ENCODE measurements at regions not wholly inside any gene's neighbourhood (a gene's known extent, or its start where the extent isn't known, plus 50 kb on each side); places are given as distances from the start of the nearest gene placed in this dataset.

DNA sequence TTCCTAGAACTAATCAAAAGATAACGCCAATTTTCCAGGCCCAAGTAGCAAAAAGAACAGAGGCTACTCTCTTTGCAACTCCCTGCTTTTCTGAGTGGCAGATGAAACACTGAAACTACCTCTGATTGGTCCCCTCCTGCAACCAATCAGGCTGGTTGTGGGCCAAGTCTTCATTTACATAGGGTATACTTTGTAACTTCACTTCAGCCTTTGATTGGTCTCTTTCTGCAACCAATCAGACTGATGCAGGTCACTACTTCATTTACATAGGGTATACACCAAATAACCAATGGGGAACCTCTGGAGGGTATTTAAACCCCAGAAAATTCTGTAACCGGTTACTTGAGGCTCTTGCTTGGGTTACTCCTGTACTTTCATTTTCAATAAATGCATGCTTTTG, 289.6 kb downstream of the MED10 start:
- Histone ChIP-seq H3K4me1 (ENCODE audit: insufficient read depth, low read length) (no peaks in the 10 kb centered on the region), H3K4me3 (ENCODE audit: insufficient read depth, low read length) (no peak overlapping the region), H3K27me3 (ENCODE audit: insufficient read depth, low read length) (no peaks in the 10 kb centered on the region), H2AFZ (ENCODE audit: low read length) (no peak overlapping the region), H3K36me3 (ENCODE audit: insufficient read depth, low read length) (no peaks in the 10 kb centered on the region), H3K79me2 (ENCODE audit: insufficient read depth, low read length) (no peaks in the 10 kb centered on the region), H3K4me2 (ENCODE audit: insufficient read depth, low read length) (no peak overlapping the region), H3K9me3 (ENCODE audit: low read depth, low read length) (peaks cover 2% of the 10 kb centered on the region), H3K27ac (ENCODE audit: low read depth, low read length) (no peak overlapping the region), H4K20me1 (ENCODE audit: insufficient read depth, low read length) (no peaks in the 10 kb centered on the region)
- no peak for TF ChIP-seq CTCF (IDR thresholded peaks at IDR 0.05; ENCODE audit: extremely low read depth, low read depth, low read length)
- no peak for DNase-seq (ENCODE audit: insufficient read length, low spot score, missing footprints)

- H4K20me1 ChIP-seq (ENCODE audit: insufficient read depth, low read length): no peaks in the 10 kb centered on the region
- no peak overlapping the region for H3K4me3 ChIP-seq (ENCODE audit: insufficient read depth, low read length)
- TF ChIP-seq CTCF (IDR thresholded peaks at IDR 0.05; ENCODE audit: extremely low read depth, low read depth, low read length): no peak
- no peak overlapping the region for H3K4me2 ChIP-seq (ENCODE audit: insufficient read depth, low read length)
- H3K27me3 ChIP-seq (ENCODE audit: insufficient read depth, low read length): no peaks in the 10 kb centered on the region
- no peak for DNase-seq (ENCODE audit: insufficient read length, low spot score, missing footprints)
- no peak overlapping the region for H3K27ac ChIP-seq (ENCODE audit: low read depth, low read length)
- no peaks in the 10 kb centered on the region for H3K4me1 ChIP-seq (ENCODE audit: insufficient read depth, low read length)
- H3K36me3 ChIP-seq (ENCODE audit: insufficient read depth, low read length): no peaks in the 10 kb centered on the region
- H3K9me3 ChIP-seq (ENCODE audit: low read depth, low read length): peaks cover 2% of the 10 kb centered on the region
- H2AFZ ChIP-seq (ENCODE audit: low read length): no peak overlapping the region
- no peaks in the 10 kb centered on the region for H3K79me2 ChIP-seq (ENCODE audit: insufficient read depth, low read length)
Measured at GRCh38 chr5:6087576-6087975, 290.8 kb downstream of the MED10 start.

DNA sequence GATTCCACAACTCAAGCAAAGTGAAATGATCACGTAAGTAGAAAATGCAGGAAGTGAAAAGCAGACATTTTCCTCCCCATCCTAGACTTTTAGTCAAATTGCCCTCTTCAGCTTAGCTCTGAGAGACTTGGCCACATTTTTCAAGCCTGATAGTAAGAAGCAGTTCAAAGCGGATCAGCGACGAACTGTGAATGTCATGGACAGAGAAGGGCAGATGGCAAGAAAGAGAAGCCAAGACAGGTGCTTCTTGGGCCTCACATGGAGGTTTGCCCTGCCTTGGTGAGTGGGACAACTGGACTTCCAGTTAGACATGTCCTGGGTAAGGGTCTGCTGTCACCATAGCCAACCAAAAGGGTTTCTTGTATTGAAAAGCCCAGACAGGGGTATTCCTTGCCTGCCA, 291.5 kb downstream of the MED10 start:
- no peak overlapping the region for H3K4me3 ChIP-seq (ENCODE audit: insufficient read depth, low read length)
- no peaks in the 10 kb centered on the region for H3K27me3 ChIP-seq (ENCODE audit: insufficient read depth, low read length)
- no peaks in the 10 kb centered on the region for H4K20me1 ChIP-seq (ENCODE audit: insufficient read depth, low read length)
- no peak overlapping the region for H3K27ac ChIP-seq (ENCODE audit: low read depth, low read length)
- H2AFZ ChIP-seq (ENCODE audit: low read length): no peak overlapping the region
- peaks cover 2% of the 10 kb centered on the region for H3K9me3 ChIP-seq (ENCODE audit: low read depth, low read length)
- H3K4me1 ChIP-seq (ENCODE audit: insufficient read depth, low read length): no peaks in the 10 kb centered on the region
- no peak for DNase-seq (ENCODE audit: insufficient read length, low spot score, missing footprints)
- no peak for TF ChIP-seq CTCF (IDR thresholded peaks at IDR 0.05; ENCODE audit: extremely low read depth, low read depth, low read length)
- no peaks in the 10 kb centered on the region for H3K79me2 ChIP-seq (ENCODE audit: insufficient read depth, low read length)
- H3K4me2 ChIP-seq (ENCODE audit: insufficient read depth, low read length): no peak overlapping the region
- H3K36me3 ChIP-seq (ENCODE audit: insufficient read depth, low read length): no peaks in the 10 kb centered on the region

DNA sequence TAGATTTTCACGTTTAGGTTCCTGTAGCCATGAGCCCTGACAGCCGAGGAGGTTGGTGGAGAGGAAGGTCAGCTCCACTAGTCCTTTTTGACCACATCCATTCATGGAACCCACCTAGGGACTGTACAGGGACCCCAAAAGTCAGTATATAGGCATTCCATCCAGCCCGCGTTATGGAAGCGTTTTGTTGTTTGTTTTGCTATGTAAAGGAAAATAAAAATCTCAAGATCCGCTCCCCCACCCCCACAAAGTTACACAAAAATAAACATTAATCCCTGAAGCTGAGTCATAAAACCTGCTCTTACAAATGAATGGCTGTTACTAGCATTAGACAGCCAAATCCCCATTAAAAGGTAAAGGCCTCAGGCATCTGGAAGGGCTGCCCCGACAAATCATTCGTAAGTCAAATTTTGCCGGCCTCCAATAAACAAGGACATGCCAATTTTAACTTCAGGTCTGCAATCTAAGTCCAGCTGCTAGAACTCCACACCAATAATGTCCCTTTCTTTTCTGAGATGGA, 292.9 kb downstream of the MED10 start:
- Histone ChIP-seq H3K27ac (ENCODE audit: low read depth, low read length) (no peak overlapping the region), H2AFZ (ENCODE audit: low read length) (no peak overlapping the region)
- no peak for DNase-seq (ENCODE audit: insufficient read length, low spot score, missing footprints)

More for the DNA sequence above, 292.9 kb downstream of the MED10 start:
- no peaks in the 10 kb centered on the region for H3K36me3 ChIP-seq (ENCODE audit: insufficient read depth, low read length)
- H3K4me3 ChIP-seq (ENCODE audit: insufficient read depth, low read length): no peak overlapping the region
- no peaks in the 10 kb centered on the region for H3K79me2 ChIP-seq (ENCODE audit: insufficient read depth, low read length)
- no peaks in the 10 kb centered on the region for H3K9me3 ChIP-seq (ENCODE audit: low read depth, low read length)
- H3K4me2 ChIP-seq (ENCODE audit: insufficient read depth, low read length): no peak overlapping the region
- H3K27me3 ChIP-seq (ENCODE audit: insufficient read depth, low read length): no peaks in the 10 kb centered on the region
- H4K20me1 ChIP-seq (ENCODE audit: insufficient read depth, low read length): no peaks in the 10 kb centered on the region
- H3K4me1 ChIP-seq (ENCODE audit: insufficient read depth, low read length): no peaks in the 10 kb centered on the region
- no peak for TF ChIP-seq CTCF (IDR thresholded peaks at IDR 0.05; ENCODE audit: extremely low read depth, low read depth, low read length)
